Trophoblast cell (in vitro differentiated cells and primary cell): ENCODE measurements at regions not wholly inside any gene's neighbourhood (a gene's known extent, or its start where the extent isn't known, plus 50 kb on each side); places are given as distances from the start of the nearest gene placed in this dataset.
A peak's percentile ranks its signal among the peaks of the same experiment; 100 is the strongest.

Source experiments
- DNase-seq, 2 donors: peaks; one replicate each; pipeline ENCODE4 v3.0.0-alpha.2; 2016
- H2AFZ ChIP-seq: 2 replicates; pipeline ENCODE4 v1.6.1; 2013; ENCODE audit warnings: low read length, moderate library complexity, mild to moderate bottlenecking; ENCODE audit not compliant: insufficient read depth, poor library complexity
- H2AK5ac ChIP-seq: 2 replicates; pipeline ENCODE4 v1.6.1; 2013; ENCODE audit warnings: mild to moderate bottlenecking, low read length
- H2BK120ac ChIP-seq: 2 replicates; pipeline ENCODE4 v1.6.1; 2013; ENCODE audit warnings: low read length, mild to moderate bottlenecking, moderate library complexity; ENCODE audit not compliant: insufficient read depth, poor library complexity
- H2BK12ac ChIP-seq: 2 replicates; pipeline ENCODE4 v1.6.1; 2013; ENCODE audit warnings: mild to moderate bottlenecking, low read length, moderate library complexity
- H2BK5ac ChIP-seq: 2 replicates; pipeline ENCODE4 v1.6.1; 2013; ENCODE audit warnings: low read length, low read depth, moderate library complexity, mild to moderate bottlenecking; ENCODE audit not compliant: poor library complexity
- H3K14ac ChIP-seq: 2 replicates; pipeline ENCODE4 v1.6.1; 2013; ENCODE audit warnings: mild to moderate bottlenecking, low read length
- H3K18ac ChIP-seq: 2 replicates; pipeline ENCODE4 v1.6.1; 2013; ENCODE audit warnings: mild to moderate bottlenecking, low read length
- H3K23ac ChIP-seq: 2 replicates; pipeline ENCODE4 v1.6.1; 2013; ENCODE audit warnings: low read length
- H3K27ac ChIP-seq: 2 replicates; pipeline ENCODE4 v1.5.1; 2013; ENCODE audit warnings: low read depth, mild to moderate bottlenecking, inconsistent platforms, low read length, moderate library complexity
- H3K27me3 ChIP-seq: 2 replicates; pipeline ENCODE4 v1.6.1; 2013; ENCODE audit warnings: inconsistent platforms, mild to moderate bottlenecking, low read length, moderate library complexity; ENCODE audit not compliant: insufficient read depth
- H3K36me3 ChIP-seq, 2 experiments: 1 replicate in 1 of 2; 2 replicates in 1 of 2; pipeline ENCODE4 v1.6.1; 2013; ENCODE audit warnings: low read length in 2 of 2, mild to moderate bottlenecking in 2 of 2, moderate library complexity in 1 of 2; ENCODE audit not compliant: insufficient read depth in 2 of 2, control insufficient read depth in 1 of 2
- H3K4ac ChIP-seq: 2 replicates; pipeline ENCODE4 v1.6.1; 2013; ENCODE audit warnings: low read depth, mild to moderate bottlenecking, low read length, moderate library complexity
- H3K4me1 ChIP-seq, 2 experiments: 1 replicate in 1 of 2; 2 replicates in 1 of 2; pipeline ENCODE4 v1.6.1; 2013; ENCODE audit warnings: low read length in 2 of 2, mild to moderate bottlenecking in 2 of 2, moderate library complexity in 1 of 2; ENCODE audit not compliant: insufficient read depth in 2 of 2, control insufficient read depth in 1 of 2
- H3K4me2 ChIP-seq: 2 replicates; pipeline ENCODE4 v1.6.1; 2013; ENCODE audit warnings: inconsistent platforms, mild to moderate bottlenecking, low read length, moderate library complexity
- H3K4me3 ChIP-seq: 2 replicates; pipeline ENCODE4 v1.5.1; 2013; ENCODE audit warnings: mild to moderate bottlenecking, low read depth, low read length, inconsistent platforms
- H3K79me1 ChIP-seq: one replicate; pipeline ENCODE4 v1.6.1; 2013; ENCODE audit warnings: low read length
- H3K79me2 ChIP-seq: 2 replicates; pipeline ENCODE4 v1.6.1; 2013; ENCODE audit warnings: low read length, mild to moderate bottlenecking; ENCODE audit not compliant: control insufficient read depth, insufficient read depth, poor library complexity
- H3K9ac ChIP-seq: 2 replicates; pipeline ENCODE4 v1.6.1; 2013; ENCODE audit warnings: mild to moderate bottlenecking, low read length
- H3K9me3 ChIP-seq: 2 replicates; pipeline ENCODE4 v1.6.1; 2013; ENCODE audit warnings: low read depth, mild to moderate bottlenecking, control low read depth, inconsistent platforms, low read length; ENCODE audit not compliant: insufficient read depth
- H4K12ac ChIP-seq: 2 replicates; pipeline ENCODE4 v1.6.1; 2013; ENCODE audit warnings: low read depth, mild to moderate bottlenecking, low read length, moderate library complexity
- H4K8ac ChIP-seq: 2 replicates; pipeline ENCODE4 v1.6.1; 2013; ENCODE audit warnings: low read depth, mild to moderate bottlenecking, low read length, moderate library complexity
- H4K91ac ChIP-seq: one replicate; pipeline ENCODE4 v1.6.1; 2013; ENCODE audit warnings: low read depth, mild to moderate bottlenecking, low read length, moderate library complexity
- WGBS: extraction: QIAGEN DNeasy Blood & Tissue Kit; methylation state at CpG from one replicate; pipeline ENCODE4 v1.1.7; 2013; ENCODE audit warnings: missing lambda C conversion rate; ENCODE audit not compliant: insufficient read length, insufficient coverage; ENCODE audit errors: extremely low coverage; 5-methylcytosine and 5-hydroxymethylcytosine counted together

DNA sequence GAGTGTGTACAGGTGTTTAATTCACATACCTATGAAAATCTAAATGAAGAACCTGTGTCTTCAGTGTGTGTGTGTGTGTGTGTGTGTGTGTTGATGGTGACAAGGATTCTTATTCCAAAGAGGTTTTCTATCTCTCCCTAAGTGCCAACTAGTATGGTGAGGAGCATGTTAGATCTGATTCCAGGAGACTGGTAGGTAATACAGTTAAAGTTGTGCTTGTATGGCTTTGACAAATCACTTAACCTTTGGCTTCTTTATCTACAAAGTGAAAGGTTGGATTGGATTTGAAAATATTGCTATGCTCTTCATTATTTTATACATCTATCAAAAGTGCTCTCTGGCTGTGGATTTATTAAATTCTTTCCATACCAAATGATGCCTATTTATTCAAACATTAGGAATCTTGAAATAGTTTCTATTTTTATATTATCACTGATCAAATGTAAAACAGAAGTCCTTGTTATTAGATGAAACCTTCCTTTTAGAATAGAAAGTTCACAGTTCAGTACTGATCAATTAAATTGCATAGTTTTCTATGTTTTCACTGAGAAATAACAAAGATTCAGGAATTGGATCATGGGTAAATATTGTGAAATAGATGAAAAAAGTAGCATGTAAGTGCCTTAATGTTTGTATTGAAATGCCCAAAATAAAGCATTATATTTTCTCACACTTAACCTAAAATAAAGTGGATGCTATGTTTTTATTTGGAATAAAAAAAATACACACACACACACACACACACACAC is 84.4 kb upstream of the MLIP start:
- Histone ChIP-seq H2BK5ac (no peak overlapping the region), H3K9me3 (no peaks in the 10 kb centered on the region), H3K4me3 (no peak overlapping the region), H2BK12ac (no peak overlapping the region), H3K4ac (no peak overlapping the region), H3K27ac (no peak overlapping the region), H4K8ac (no peak overlapping the region), H3K4me2 (no peak overlapping the region), H3K18ac (no peak overlapping the region), H2BK120ac (no peak overlapping the region), H3K23ac (no peak overlapping the region), H4K12ac (no peak overlapping the region), H3K79me2 (no peaks in the 10 kb centered on the region), H2AK5ac (no peak overlapping the region), H3K4me1 (no peaks in the 10 kb centered on the region), H3K14ac (no peak overlapping the region), H3K36me3 (no peaks in the 10 kb centered on the region), H2AFZ (no peak overlapping the region), H3K79me1 (no peaks in the 10 kb centered on the region), H3K9ac (no peak overlapping the region), H3K27me3 (no peaks in the 10 kb centered on the region), H4K91ac (no peak overlapping the region)
- DNase-seq, result no peak

- WGBS, result no CpG with 5 or more reads among the region's 3 CpGs
- H3K4me1 ChIP-seq, result no peaks in the 10 kb centered on the region
- H3K79me1 ChIP-seq, result no peaks in the 10 kb centered on the region
- no peak overlapping the region for H3K9ac ChIP-seq
- no peak overlapping the region for H3K4me2 ChIP-seq
- DNase-seq, result no peak
- no peak overlapping the region for H3K18ac ChIP-seq
- no peaks in the 10 kb centered on the region for H3K36me3 ChIP-seq
- no peak overlapping the region for H2AFZ ChIP-seq
- no peak overlapping the region for H3K27ac ChIP-seq
- no peak overlapping the region for H4K91ac ChIP-seq
- no peak overlapping the region for H2BK120ac ChIP-seq
- H2BK12ac ChIP-seq, result no peak overlapping the region
- H3K23ac ChIP-seq, result no peak overlapping the region
- H3K14ac ChIP-seq, result no peak overlapping the region
- H3K79me2 ChIP-seq, result no peaks in the 10 kb centered on the region
- no peak overlapping the region for H3K4ac ChIP-seq
- H4K8ac ChIP-seq, result no peak overlapping the region
- H2BK5ac ChIP-seq, result no peak overlapping the region
- H2AK5ac ChIP-seq, result no peak overlapping the region
- no peaks in the 10 kb centered on the region for H3K27me3 ChIP-seq
- no peaks in the 10 kb centered on the region for H3K9me3 ChIP-seq
- no peak overlapping the region for H3K4me3 ChIP-seq
- no peak overlapping the region for H4K12ac ChIP-seq
These were observed 83.1 kb upstream of the MLIP start for GRCh38 chr6:54028170-54028569.

DNA sequence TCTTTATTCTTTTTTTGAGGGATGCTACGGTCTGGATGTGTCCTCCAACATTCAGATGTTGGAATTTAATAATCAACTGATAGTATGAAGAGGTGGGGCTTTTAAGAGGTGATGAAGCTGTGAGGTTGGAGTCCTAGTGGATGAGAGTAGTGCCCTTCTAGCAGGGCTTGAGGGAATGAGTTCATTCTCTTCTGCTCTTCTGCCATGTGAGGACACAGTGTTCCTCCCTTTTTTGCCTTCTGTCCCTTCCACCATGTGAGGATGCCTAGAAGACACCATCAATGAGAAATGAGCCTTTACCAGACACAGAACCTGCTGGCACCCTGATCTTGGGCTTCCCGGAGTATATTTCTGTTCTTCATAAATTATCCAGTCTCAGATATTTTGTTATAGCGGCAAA is 82.1 kb upstream of the MLIP start:
- Histone ChIP-seq H3K27ac (no peak overlapping the region), H3K36me3 (no peaks in the 10 kb centered on the region), H2BK5ac (no peak overlapping the region), H4K91ac (no peak overlapping the region), H4K8ac (no peak overlapping the region), H3K9ac (no peak overlapping the region), H3K4me2 (no peak overlapping the region), H3K14ac (no peak overlapping the region), H3K4me3 (no peak overlapping the region), H3K79me1 (no peaks in the 10 kb centered on the region), H3K27me3 (no peaks in the 10 kb centered on the region), H3K23ac (no peak overlapping the region), H4K12ac (no peak overlapping the region), H3K4ac (no peak overlapping the region), H3K18ac (no peak overlapping the region), H3K79me2 (no peaks in the 10 kb centered on the region), H2BK12ac (no peak overlapping the region), H3K4me1 (no peaks in the 10 kb centered on the region), H2BK120ac (no peak overlapping the region), H2AK5ac (no peak overlapping the region), H2AFZ (no peak overlapping the region), H3K9me3 (no peaks in the 10 kb centered on the region)
- DNase-seq, result no peak
- no CpG with 5 or more reads among the region's 3 CpGs for WGBS

DNA sequence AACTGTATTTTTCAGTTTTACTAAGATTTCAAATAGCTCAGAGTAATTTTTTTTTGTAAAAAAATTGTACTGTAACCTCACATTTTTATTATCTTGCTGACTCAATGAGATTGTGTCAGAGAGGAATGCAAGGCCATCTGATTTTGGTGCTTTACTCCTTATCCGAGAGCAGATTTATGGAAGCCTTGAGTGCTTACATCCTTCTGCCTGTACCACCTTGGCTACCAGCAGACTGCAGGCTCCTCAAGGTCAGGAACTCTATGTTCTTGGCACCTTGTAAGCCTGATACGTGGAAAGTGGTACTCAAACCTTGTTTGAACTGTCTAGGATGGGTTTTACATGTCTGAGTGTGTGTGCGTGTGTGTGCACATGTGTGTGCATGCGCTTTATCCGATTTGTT is 80.1 kb upstream of the MLIP start:
- H3K9ac ChIP-seq, result peak overlapping the region; percentile 48
- DNase-seq, result no peak
- H3K27ac ChIP-seq, result no peak overlapping the region

More for the DNA sequence above, 80.1 kb upstream of the MLIP start:
- H2BK12ac ChIP-seq, result no peak overlapping the region
- no peaks in the 10 kb centered on the region for H3K79me2 ChIP-seq
- no peak overlapping the region for H4K12ac ChIP-seq
- H2BK5ac ChIP-seq, result no peak overlapping the region
- WGBS, result no CpG with 5 or more reads among the region's 5 CpGs
- H3K4me1 ChIP-seq, result no peaks in the 10 kb centered on the region
- H3K27me3 ChIP-seq, result no peaks in the 10 kb centered on the region
- H4K8ac ChIP-seq, result no peak overlapping the region
- no peak overlapping the region for H2AFZ ChIP-seq
- no peaks in the 10 kb centered on the region for H3K79me1 ChIP-seq
- no peak overlapping the region for H2AK5ac ChIP-seq
- no peaks in the 10 kb centered on the region for H3K36me3 ChIP-seq
- H3K4ac ChIP-seq, result no peak overlapping the region
- no peak overlapping the region for H4K91ac ChIP-seq
- H3K4me3 ChIP-seq, result no peak overlapping the region
- no peak overlapping the region for H3K18ac ChIP-seq
- H3K14ac ChIP-seq, result no peak overlapping the region
- H3K9me3 ChIP-seq, result no peaks in the 10 kb centered on the region
- H2BK120ac ChIP-seq, result no peak overlapping the region
- H3K23ac ChIP-seq, result no peak overlapping the region
- no peak overlapping the region for H3K4me2 ChIP-seq
